ENCODE measurements at regions not wholly inside any gene's neighbourhood (a gene's known extent, or its start where the extent isn't known, plus 50 kb on each side); places are given as distances from the start of the nearest gene placed in this dataset.

DNA sequence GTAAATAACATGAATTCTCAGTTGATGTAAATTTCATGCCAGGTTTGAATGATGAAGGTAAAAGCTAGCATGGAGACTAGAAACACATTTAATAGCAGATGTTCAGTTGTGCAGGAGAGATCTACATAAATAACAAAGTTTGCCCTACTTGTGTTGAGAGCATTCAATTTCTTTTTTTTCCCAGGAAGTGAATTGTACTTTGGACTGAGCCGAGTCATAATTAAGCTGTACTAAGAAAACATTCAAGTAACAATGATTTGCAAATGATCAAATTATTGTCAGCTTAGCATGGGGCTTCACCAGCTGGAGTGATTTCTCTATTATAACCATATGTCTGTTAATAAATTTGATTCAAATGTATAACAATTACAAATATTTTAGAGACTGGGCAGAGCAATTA, 893.5 kb upstream of the MAP3K7 start:
- in situ Hi-C loops (cut with MboI; ENCODE audit: low sequenced_read_pairs, unreplicated experiment) = no loop called here
- TF ChIP-seq, protein P1, sequence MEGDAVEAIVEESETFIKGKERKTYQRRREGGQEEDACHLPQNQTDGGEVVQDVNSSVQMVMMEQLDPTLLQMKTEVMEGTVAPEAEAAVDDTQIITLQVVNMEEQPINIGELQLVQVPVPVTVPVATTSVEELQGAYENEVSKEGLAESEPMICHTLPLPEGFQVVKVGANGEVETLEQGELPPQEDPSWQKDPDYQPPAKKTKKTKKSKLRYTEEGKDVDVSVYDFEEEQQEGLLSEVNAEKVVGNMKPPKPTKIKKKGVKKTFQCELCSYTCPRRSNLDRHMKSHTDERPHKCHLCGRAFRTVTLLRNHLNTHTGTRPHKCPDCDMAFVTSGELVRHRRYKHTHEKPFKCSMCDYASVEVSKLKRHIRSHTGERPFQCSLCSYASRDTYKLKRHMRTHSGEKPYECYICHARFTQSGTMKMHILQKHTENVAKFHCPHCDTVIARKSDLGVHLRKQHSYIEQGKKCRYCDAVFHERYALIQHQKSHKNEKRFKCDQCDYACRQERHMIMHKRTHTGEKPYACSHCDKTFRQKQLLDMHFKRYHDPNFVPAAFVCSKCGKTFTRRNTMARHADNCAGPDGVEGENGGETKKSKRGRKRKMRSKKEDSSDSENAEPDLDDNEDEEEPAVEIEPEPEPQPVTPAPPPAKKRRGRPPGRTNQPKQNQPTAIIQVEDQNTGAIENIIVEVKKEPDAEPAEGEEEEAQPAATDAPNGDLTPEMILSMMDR (IDR thresholded peaks at IDR 0.05; ENCODE audit: borderline replicate concordance, control extremely low read depth, extremely low read depth, insufficient read depth, missing control alignments) = no peak
- no peak for DNase-seq (ENCODE audit: low spot score)

- TF ChIP-seq, protein P1 (IDR thresholded peaks at IDR 0.05; ENCODE audit: borderline replicate concordance, control extremely low read depth, extremely low read depth, insufficient read depth, missing control alignments) = no peak
- in situ Hi-C loops (cut with MboI; ENCODE audit: low sequenced_read_pairs, unreplicated experiment) = no loop called here
- DNase-seq (ENCODE audit: low spot score) = no peak
Measured at GRCh38 chr6:91477688-91478087, 890.8 kb upstream of the MAP3K7 start.

GRCh38 chr6:91476000-91476399, 889.1 kb upstream of the MAP3K7 start:
- peak; percentile 9 for DNase-seq (ENCODE audit: low spot score)
- in situ Hi-C loops (cut with MboI; ENCODE audit: low sequenced_read_pairs, unreplicated experiment) = no loop called here

DNA sequence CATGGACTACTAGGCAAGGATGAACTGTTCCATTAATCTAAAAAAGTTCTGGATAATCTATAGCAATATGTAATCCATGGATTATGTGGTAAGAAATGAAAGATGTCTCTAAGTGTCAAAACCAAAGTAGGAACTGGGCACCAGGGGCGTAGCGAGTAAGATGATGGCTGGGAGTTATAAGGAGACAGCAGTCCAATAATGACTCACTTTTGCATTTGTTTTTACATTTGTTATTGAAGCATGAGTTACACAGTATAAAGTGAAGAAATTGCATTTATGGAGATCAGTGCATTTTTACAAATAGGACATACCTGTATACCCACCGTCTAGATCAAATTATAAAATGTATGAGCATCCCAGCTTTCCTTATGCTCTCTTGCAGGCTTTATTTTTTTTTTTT, 878.5 kb upstream of the MAP3K7 start:
- TF ChIP-seq, protein P1 (IDR thresholded peaks at IDR 0.05; ENCODE audit: borderline replicate concordance, control extremely low read depth, extremely low read depth, insufficient read depth, missing control alignments) = no peak
- in situ Hi-C loops (cut with MboI; ENCODE audit: low sequenced_read_pairs, unreplicated experiment) = no loop called here
- no peak for DNase-seq (ENCODE audit: low spot score)

More at GRCh38 chr6:91476000-91476399, 889.1 kb upstream of the MAP3K7 start:
- TF ChIP-seq, protein P1 (IDR thresholded peaks at IDR 0.05; ENCODE audit: borderline replicate concordance, control extremely low read depth, extremely low read depth, insufficient read depth, missing control alignments) = no peak

GRCh38 chr6:91464718-91465117, 877.8 kb upstream of the MAP3K7 start:
- DNase-seq (ENCODE audit: low spot score) = no peak
- in situ Hi-C loops (cut with MboI; ENCODE audit: low sequenced_read_pairs, unreplicated experiment) = no loop called here
- TF ChIP-seq, protein P1 (IDR thresholded peaks at IDR 0.05; ENCODE audit: borderline replicate concordance, control extremely low read depth, extremely low read depth, insufficient read depth, missing control alignments) = no peak

DNA sequence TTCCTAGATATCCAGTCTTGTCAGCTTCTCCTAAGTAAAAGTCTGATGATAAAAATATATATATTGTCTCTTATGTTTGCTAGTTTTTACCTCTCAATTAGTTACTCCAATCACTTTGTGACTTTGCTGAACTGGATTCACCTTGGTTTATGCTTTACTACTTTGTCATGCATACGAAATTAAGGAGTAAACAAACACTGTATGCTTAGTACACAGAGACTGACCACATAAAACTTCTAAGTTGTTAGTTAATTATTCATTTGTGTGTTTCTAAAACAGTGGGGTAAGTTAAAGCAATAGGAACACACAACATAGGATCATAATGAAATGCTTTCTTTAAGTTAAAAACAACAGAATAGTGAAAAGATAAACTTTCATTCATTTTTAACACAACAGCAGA, 877.3 kb upstream of the MAP3K7 start:
- no peak for DNase-seq (ENCODE audit: low spot score)
- in situ Hi-C loops (cut with MboI; ENCODE audit: low sequenced_read_pairs, unreplicated experiment) = no loop called here
- TF ChIP-seq, protein P1 (IDR thresholded peaks at IDR 0.05; ENCODE audit: borderline replicate concordance, control extremely low read depth, extremely low read depth, insufficient read depth, missing control alignments) = no peak

DNA sequence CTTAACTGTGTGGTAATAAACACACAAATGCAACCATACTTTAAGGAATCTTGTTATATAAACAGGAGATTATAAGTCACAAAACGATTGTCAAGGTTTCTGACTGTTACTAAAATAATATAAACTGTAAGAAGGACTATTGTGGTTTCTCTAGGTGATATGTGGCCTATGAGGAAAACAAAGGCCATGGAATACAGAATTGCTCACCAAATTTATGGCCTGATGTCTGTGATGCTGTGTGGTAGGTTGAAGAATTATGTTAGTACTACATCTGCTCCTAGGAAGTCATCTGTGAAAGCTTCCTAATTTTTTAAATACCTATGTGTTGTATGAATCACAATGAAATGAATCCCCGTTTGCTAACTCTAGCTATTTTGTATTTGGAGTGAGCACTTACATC, 875.4 kb upstream of the MAP3K7 start:
- in situ Hi-C loops (cut with MboI; ENCODE audit: low sequenced_read_pairs, unreplicated experiment) = no loop called here
- TF ChIP-seq, protein P1 (IDR thresholded peaks at IDR 0.05; ENCODE audit: borderline replicate concordance, control extremely low read depth, extremely low read depth, insufficient read depth, missing control alignments) = no peak

More for the DNA sequence above, 875.4 kb upstream of the MAP3K7 start:
- no peak for DNase-seq (ENCODE audit: low spot score)

Measured in GM13976 (cell line).